Type B pancreatic cell (in vitro differentiated cells): ENCODE measurements at regions not wholly inside any gene's neighbourhood (a gene's known extent, or its start where the extent isn't known, plus 50 kb on each side); places are given as distances from the start of the nearest gene placed in this dataset.

Experiments used
- DNase-seq: peaks from one replicate; pipeline ENCODE4 v3.0.0; 2021; ENCODE audit warnings: mixed read lengths; ENCODE audit not compliant: unreplicated experiment; ENCODE audit errors: extremely low spot score
- H3K27ac Mint-ChIP-seq: 2 replicates; pipeline ENCODE4 v1.8.0; 2021; ENCODE audit warnings: mild to moderate bottlenecking, mixed read lengths
- H3K27me3 Mint-ChIP-seq: 2 replicates; pipeline ENCODE4 v1.8.0; 2021; ENCODE audit warnings: mixed read lengths
- H3K36me3 Mint-ChIP-seq: 2 replicates; pipeline ENCODE4 v1.8.0; 2021; ENCODE audit warnings: mixed read lengths
- H3K4me1 Mint-ChIP-seq: one replicate; pipeline ENCODE4 v1.8.0; 2021; ENCODE audit warnings: mixed read lengths; ENCODE audit not compliant: unreplicated experiment
- H3K4me3 Mint-ChIP-seq: 2 replicates; pipeline ENCODE4 v1.8.0; 2021; ENCODE audit warnings: mild to moderate bottlenecking, mixed read lengths
- H3K9me3 Mint-ChIP-seq: 2 replicates; pipeline ENCODE4 v1.8.0; 2021; ENCODE audit warnings: mixed read lengths
- CTCF ChIP-seq: fragments of 200-600 bp; sonication (generic); conservative IDR thresholded peaks from 2 replicates; pipeline ENCODE4 v1.5.0; 2021; ENCODE audit warnings: antibody characterized with exemption, mild to moderate bottlenecking

GRCh38 chr14:81986005-81986404 is 452.4 kb upstream of the SEL1L start:
- peaks cover 9% of the 10 kb centered on the region for H3K27me3 Mint-ChIP-seq
- no peaks in the 10 kb centered on the region for H3K9me3 Mint-ChIP-seq
- TF ChIP-seq CTCF = no peak
- no peak overlapping the region for H3K4me3 Mint-ChIP-seq
- no peak for DNase-seq
- no peak overlapping the region for H3K27ac Mint-ChIP-seq
- no peaks in the 10 kb centered on the region for H3K36me3 Mint-ChIP-seq
- H3K4me1 Mint-ChIP-seq = peaks cover 15% of the 10 kb centered on the region

GRCh38 chr14:81989211-81989610 is 455.6 kb upstream of the SEL1L start:
- DNase-seq = no peak
- no peak overlapping the region for H3K27ac Mint-ChIP-seq
- H3K4me3 Mint-ChIP-seq = no peak overlapping the region
- no peaks in the 10 kb centered on the region for H3K9me3 Mint-ChIP-seq
- TF ChIP-seq CTCF = no peak
- peaks cover 8% of the 10 kb centered on the region for H3K4me1 Mint-ChIP-seq
- H3K27me3 Mint-ChIP-seq = peaks cover 9% of the 10 kb centered on the region
- no peaks in the 10 kb centered on the region for H3K36me3 Mint-ChIP-seq

- H3K4me1 Mint-ChIP-seq = peaks cover 8% of the 10 kb centered on the region
- peaks cover 9% of the 10 kb centered on the region for H3K27me3 Mint-ChIP-seq
- no peaks in the 10 kb centered on the region for H3K36me3 Mint-ChIP-seq
- peak; percentile 94 for TF ChIP-seq CTCF
- no peak overlapping the region for H3K27ac Mint-ChIP-seq
- no peak overlapping the region for H3K4me3 Mint-ChIP-seq
- no peak for DNase-seq
- no peaks in the 10 kb centered on the region for H3K9me3 Mint-ChIP-seq
These were observed 456.7 kb upstream of the SEL1L start for GRCh38 chr14:81990312-81990761.

GRCh38 chr14:81991998-81992397 is 458.3 kb upstream of the SEL1L start:
- H3K4me3 Mint-ChIP-seq = no peak overlapping the region
- H3K9me3 Mint-ChIP-seq = peaks cover 3% of the 10 kb centered on the region
- peaks cover 9% of the 10 kb centered on the region for H3K27me3 Mint-ChIP-seq

GRCh38 chr14:81993432-81993831 is 459.8 kb upstream of the SEL1L start:
- H3K4me3 Mint-ChIP-seq = no peak overlapping the region
- H3K27me3 Mint-ChIP-seq = peaks cover 6% of the 10 kb centered on the region
- TF ChIP-seq CTCF = no peak
- DNase-seq = no peak
- peaks cover 3% of the 10 kb centered on the region for H3K9me3 Mint-ChIP-seq
- no peaks in the 10 kb centered on the region for H3K36me3 Mint-ChIP-seq
- H3K27ac Mint-ChIP-seq = no peak overlapping the region
- H3K4me1 Mint-ChIP-seq = peaks cover 8% of the 10 kb centered on the region

More at GRCh38 chr14:81991998-81992397, 458.3 kb upstream of the SEL1L start:
- DNase-seq = no peak
- Mint-ChIP-seq H3K36me3 (no peaks in the 10 kb centered on the region), H3K27ac (no peak overlapping the region), H3K4me1 (peaks cover 8% of the 10 kb centered on the region)
- peak; percentile 46 for TF ChIP-seq CTCF

GRCh38 chr14:82003426-82003825 is 469.8 kb upstream of the SEL1L start:
- H3K27me3 Mint-ChIP-seq = no peaks in the 10 kb centered on the region
- no peak for TF ChIP-seq CTCF
- no peaks in the 10 kb centered on the region for H3K4me1 Mint-ChIP-seq
- no peak overlapping the region for H3K4me3 Mint-ChIP-seq
- H3K27ac Mint-ChIP-seq = no peak overlapping the region
- peaks cover 7% of the 10 kb centered on the region for H3K9me3 Mint-ChIP-seq
- H3K36me3 Mint-ChIP-seq = no peaks in the 10 kb centered on the region
- no peak for DNase-seq
